H9 (cell line): ENCODE measurements at regions not wholly inside any gene's neighbourhood (a gene's known extent, or its start where the extent isn't known, plus 50 kb on each side); places are given as distances from the start of the nearest gene placed in this dataset.

Source experiments
- DNase-seq: peaks from one replicate; pipeline ENCODE4 v3.0.0-alpha.2; 2017
- H2AFZ ChIP-seq: one replicate; pipeline ENCODE4 v1.6.1; 2013; ENCODE audit warnings: mild to moderate bottlenecking, low read length, control low read depth, moderate library complexity
- H2AK5ac ChIP-seq: 2 replicates; pipeline ENCODE4 v1.6.1; 2013; ENCODE audit warnings: low read length, control low read depth, mixed read lengths; ENCODE audit not compliant: insufficient read length
- H2BK120ac ChIP-seq: one replicate; pipeline ENCODE4 v1.6.1; 2013; ENCODE audit warnings: low read depth, mild to moderate bottlenecking, low read length, control low read depth, inconsistent platforms; ENCODE audit not compliant: poor library complexity, severe bottlenecking
- H2BK12ac ChIP-seq: 2 replicates; pipeline ENCODE4 v1.6.1; 2013; ENCODE audit warnings: low read length, control low read depth, mixed read lengths, low read depth; ENCODE audit not compliant: insufficient read length
- H2BK15ac ChIP-seq: 2 replicates; pipeline ENCODE4 v1.6.1; 2013; ENCODE audit warnings: low read depth, low read length, control low read depth
- H2BK20ac ChIP-seq: one replicate; pipeline ENCODE4 v1.6.1; 2013; ENCODE audit warnings: low read depth, mild to moderate bottlenecking, low read length, control low read depth, inconsistent platforms; ENCODE audit not compliant: poor library complexity, severe bottlenecking
- H2BK5ac ChIP-seq: 2 replicates; pipeline ENCODE4 v1.6.1; 2013; ENCODE audit warnings: low read length, control low read depth, mixed read lengths; ENCODE audit not compliant: insufficient read length
- H3K14ac ChIP-seq: 2 replicates; pipeline ENCODE4 v1.6.1; 2013; ENCODE audit warnings: low read length, control low read depth; ENCODE audit not compliant: insufficient read depth
- H3K18ac ChIP-seq: 2 replicates; pipeline ENCODE4 v1.6.1; 2013; ENCODE audit warnings: low read depth, mild to moderate bottlenecking, mixed read lengths, low read length, control low read depth; ENCODE audit not compliant: insufficient read length
- H3K23ac ChIP-seq: 2 replicates; pipeline ENCODE4 v1.6.1; 2013; ENCODE audit warnings: low read length, control low read depth, mixed read lengths, low read depth; ENCODE audit not compliant: insufficient read length
- H3K23me2 ChIP-seq: 2 replicates; pipeline ENCODE4 v1.6.1; 2013; ENCODE audit warnings: low read depth, mild to moderate bottlenecking, mixed read lengths, low read length, control low read depth; ENCODE audit not compliant: insufficient read length, poor library complexity, severe bottlenecking
- H3K27ac ChIP-seq: 2 replicates; pipeline ENCODE4 v1.5.1; 2013; ENCODE audit warnings: low read length, control low read depth, mixed read lengths, low read depth; ENCODE audit not compliant: insufficient read length
- H3K27me3 ChIP-seq: 2 replicates; pipeline ENCODE4 v1.6.1; 2013; ENCODE audit warnings: low read length, control low read depth, inconsistent platforms; ENCODE audit not compliant: insufficient read depth
- H3K4ac ChIP-seq: 2 replicates; pipeline ENCODE4 v1.6.1; 2013; ENCODE audit warnings: low read depth, mild to moderate bottlenecking, control low read depth, inconsistent platforms, low read length, moderate library complexity
- H3K4me1 ChIP-seq: 2 replicates; pipeline ENCODE4 v1.6.1; 2013; ENCODE audit warnings: low read length, control low read depth, inconsistent platforms; ENCODE audit not compliant: insufficient read depth
- H3K4me2 ChIP-seq: 2 replicates; pipeline ENCODE4 v1.6.1; 2013; ENCODE audit warnings: low read length, control low read depth, mixed read lengths; ENCODE audit not compliant: insufficient read length, insufficient read depth
- H3K56ac ChIP-seq: 2 replicates; pipeline ENCODE4 v1.6.1; 2013; ENCODE audit warnings: low read depth, mild to moderate bottlenecking, mixed read lengths, low read length, control low read depth; ENCODE audit not compliant: insufficient read length
- H3K79me1 ChIP-seq: 2 replicates; pipeline ENCODE4 v1.6.1; 2013; ENCODE audit warnings: low read depth, mild to moderate bottlenecking, moderate library complexity, low read length, control low read depth, inconsistent platforms; ENCODE audit not compliant: insufficient read depth, poor library complexity, severe bottlenecking
- H3K79me2 ChIP-seq: 2 replicates; pipeline ENCODE4 v1.6.1; 2013; ENCODE audit warnings: low read length, control low read depth, inconsistent platforms; ENCODE audit not compliant: insufficient read depth
- H3K9ac ChIP-seq: 2 replicates; pipeline ENCODE4 v1.6.1; 2013; ENCODE audit warnings: low read length, control low read depth, mixed read lengths; ENCODE audit not compliant: insufficient read length; ENCODE audit errors: extremely low read depth
- H3K9me3 ChIP-seq: one replicate; pipeline ENCODE4 v1.6.1; 2013; ENCODE audit warnings: low read depth, low read length, inconsistent platforms; ENCODE audit not compliant: control insufficient read depth
- H3T11ph ChIP-seq: one replicate; pipeline ENCODE4 v1.6.1; 2013; ENCODE audit warnings: mild to moderate bottlenecking, low read length, control low read depth, inconsistent platforms
- H4K20me1 ChIP-seq: one replicate; pipeline ENCODE4 v1.6.1; 2013; ENCODE audit not compliant: control insufficient read depth, insufficient read length, insufficient read depth
- H4K5ac ChIP-seq: 2 replicates; pipeline ENCODE4 v1.6.1; 2013; ENCODE audit warnings: low read depth, mild to moderate bottlenecking, mixed read lengths, low read length, control low read depth; ENCODE audit not compliant: insufficient read length
- H4K8ac ChIP-seq: replicated peaks from 2 replicates; pipeline ENCODE4 v1.6.1; 2013; ENCODE audit warnings: low read length, control low read depth, mixed read lengths, low read depth; ENCODE audit not compliant: insufficient read length
- H4K91ac ChIP-seq: 2 replicates; pipeline ENCODE4 v1.6.1; 2013; ENCODE audit warnings: low read depth, mild to moderate bottlenecking, moderate library complexity, mixed read lengths, low read length, control low read depth; ENCODE audit not compliant: insufficient read length
- H3K27ac Mint-ChIP-seq, 3 experiments: 2 replicates in 2 of 3; 3 replicates in 1 of 3; pipeline ENCODE4 v1.8.0; 2020 to 2021; ENCODE audit warnings: mixed read lengths in 3 of 3, mild to moderate bottlenecking in 1 of 3, moderate library complexity in 1 of 3
- H3K27me3 Mint-ChIP-seq: 2 replicates; pipeline ENCODE4 v1.8.0; 2021; ENCODE audit warnings: low read depth, mild to moderate bottlenecking, moderate library complexity, mixed read lengths
- H3K36me3 Mint-ChIP-seq, 3 experiments: 2 replicates in 2 of 3; 3 replicates in 1 of 3; pipeline ENCODE4 v1.8.0; 2020 to 2021; ENCODE audit warnings: low read depth in 3 of 3, mixed read lengths in 3 of 3; ENCODE audit not compliant: insufficient read depth in 1 of 3
- H3K4me1 Mint-ChIP-seq, 2 experiments: 2 replicates each; pipeline ENCODE4 v1.8.0; 2020; ENCODE audit warnings: mixed read lengths in 2 of 2
- H3K4me3 Mint-ChIP-seq, 2 experiments: 2 replicates in 1 of 2; 3 replicates in 1 of 2; pipeline ENCODE4 v1.8.0; 2020 to 2021; ENCODE audit warnings: mild to moderate bottlenecking in 2 of 2, mixed read lengths in 2 of 2, moderate library complexity in 1 of 2
- H3K9me3 Mint-ChIP-seq, 2 experiments: 2 replicates in 1 of 2; 3 replicates in 1 of 2; pipeline ENCODE4 v1.8.0; 2020; ENCODE audit warnings: mild to moderate bottlenecking in 2 of 2, mixed read lengths in 2 of 2, moderate library complexity in 1 of 2
- WGBS: extraction: QIAGEN DNeasy Blood & Tissue Kit; methylation state at CpG from one replicate; pipeline ENCODE4 v1.1.7; 2013; ENCODE audit warnings: missing lambda C conversion rate, low lambda C conversion rate, mixed read lengths; ENCODE audit not compliant: insufficient read length; ENCODE audit errors: extremely low coverage; 5-methylcytosine and 5-hydroxymethylcytosine counted together
- TF ChIP-seq, protein P1 (sequence below): fragments of 200-600 bp; sonication (generic); conservative IDR thresholded peaks from 3 replicates; pipeline ENCODE4 v1.8.0; 2021; ENCODE audit warnings: antibody characterized with exemption, mild to moderate bottlenecking

DNA sequence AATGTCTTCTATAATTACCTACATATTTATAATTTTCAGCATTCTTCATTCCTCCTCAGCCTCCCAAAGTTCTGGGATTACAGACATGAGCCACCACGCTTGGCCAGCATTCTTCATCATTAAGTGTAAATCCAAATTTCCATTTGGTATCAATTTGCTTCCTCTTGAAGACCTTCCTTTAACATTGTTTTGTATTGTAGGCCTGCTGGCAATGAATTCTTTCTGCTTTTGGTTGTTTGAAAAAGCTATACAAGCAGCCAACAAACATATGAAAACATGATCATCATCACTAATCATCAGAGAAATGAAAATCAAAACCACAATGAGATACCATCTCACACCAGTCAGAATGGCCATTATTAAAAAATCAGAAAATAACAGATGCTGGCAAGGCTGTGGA, 56.4 kb downstream of the GCNT4 start:
- Histone ChIP-seq H3K4me2 (no peak overlapping the region), H3K56ac (no peak overlapping the region), H3K4me1 (no peaks in the 10 kb centered on the region), H2BK12ac (no peak overlapping the region), H2BK15ac (no peak overlapping the region), H3K9me3 (no peaks in the 10 kb centered on the region), H2AK5ac (no peak overlapping the region), H3K79me2 (no peaks in the 10 kb centered on the region), H3K9ac (no peak overlapping the region), H4K5ac (no peak overlapping the region), H3K18ac (no peak overlapping the region), H2BK120ac (no peak overlapping the region), H3K27me3 (no peaks in the 10 kb centered on the region), H4K91ac (no peak overlapping the region), H2AFZ (no peak overlapping the region), H3K79me1 (no peaks in the 10 kb centered on the region), H3K23me2 (no peaks in the 10 kb centered on the region), H2BK5ac (no peak overlapping the region), H2BK20ac (no peak overlapping the region), H3T11ph (no peak overlapping the region), H3K23ac (no peak overlapping the region), H3K27ac (no peak overlapping the region), H3K4ac (no peak overlapping the region), H3K14ac (no peak overlapping the region), H4K20me1 (no peaks in the 10 kb centered on the region), H4K8ac (no peak overlapping the region)
- H3K36me3 Mint-ChIP-seq, result no peaks in the 10 kb centered on the region; a peak in 1 of 7 replicates
- no peak overlapping the region for H3K4me3 Mint-ChIP-seq
- H3K27me3 Mint-ChIP-seq, result no peaks in the 10 kb centered on the region
- H3K9me3 Mint-ChIP-seq, result no peaks in the 10 kb centered on the region; a peak in 1 of 5 replicates
- no peak overlapping the region for H3K27ac Mint-ChIP-seq
- H3K4me1 Mint-ChIP-seq, result no peaks in the 10 kb centered on the region
- no peak for DNase-seq
- no CpG with 5 or more reads among the region's 1 CpG for WGBS
- TF ChIP-seq, protein P1, sequence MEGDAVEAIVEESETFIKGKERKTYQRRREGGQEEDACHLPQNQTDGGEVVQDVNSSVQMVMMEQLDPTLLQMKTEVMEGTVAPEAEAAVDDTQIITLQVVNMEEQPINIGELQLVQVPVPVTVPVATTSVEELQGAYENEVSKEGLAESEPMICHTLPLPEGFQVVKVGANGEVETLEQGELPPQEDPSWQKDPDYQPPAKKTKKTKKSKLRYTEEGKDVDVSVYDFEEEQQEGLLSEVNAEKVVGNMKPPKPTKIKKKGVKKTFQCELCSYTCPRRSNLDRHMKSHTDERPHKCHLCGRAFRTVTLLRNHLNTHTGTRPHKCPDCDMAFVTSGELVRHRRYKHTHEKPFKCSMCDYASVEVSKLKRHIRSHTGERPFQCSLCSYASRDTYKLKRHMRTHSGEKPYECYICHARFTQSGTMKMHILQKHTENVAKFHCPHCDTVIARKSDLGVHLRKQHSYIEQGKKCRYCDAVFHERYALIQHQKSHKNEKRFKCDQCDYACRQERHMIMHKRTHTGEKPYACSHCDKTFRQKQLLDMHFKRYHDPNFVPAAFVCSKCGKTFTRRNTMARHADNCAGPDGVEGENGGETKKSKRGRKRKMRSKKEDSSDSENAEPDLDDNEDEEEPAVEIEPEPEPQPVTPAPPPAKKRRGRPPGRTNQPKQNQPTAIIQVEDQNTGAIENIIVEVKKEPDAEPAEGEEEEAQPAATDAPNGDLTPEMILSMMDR, result no peak
